Activated CD8-positive, alpha-beta memory T cell treated with anti-CD3 and anti-CD28 coated beads, Interleukin-2, amount 50 U/mL, for 1 hour (primary cell): ENCODE measurements at regions not wholly inside any gene's neighbourhood (a gene's known extent, or its start where the extent isn't known, plus 50 kb on each side); places are given as distances from the start of the nearest gene placed in this dataset.
"Not testable (repeated sequence)": the region's sequence is repeated elsewhere in the genome, so short reads cannot be mapped to it uniquely, and the experiment has no call there.

ENCODE experiments used
- DNase-seq: peaks from one replicate; pipeline ENCODE4 v3.0.0-alpha.2; 2020; ENCODE audit errors: extremely low read depth

DNA sequence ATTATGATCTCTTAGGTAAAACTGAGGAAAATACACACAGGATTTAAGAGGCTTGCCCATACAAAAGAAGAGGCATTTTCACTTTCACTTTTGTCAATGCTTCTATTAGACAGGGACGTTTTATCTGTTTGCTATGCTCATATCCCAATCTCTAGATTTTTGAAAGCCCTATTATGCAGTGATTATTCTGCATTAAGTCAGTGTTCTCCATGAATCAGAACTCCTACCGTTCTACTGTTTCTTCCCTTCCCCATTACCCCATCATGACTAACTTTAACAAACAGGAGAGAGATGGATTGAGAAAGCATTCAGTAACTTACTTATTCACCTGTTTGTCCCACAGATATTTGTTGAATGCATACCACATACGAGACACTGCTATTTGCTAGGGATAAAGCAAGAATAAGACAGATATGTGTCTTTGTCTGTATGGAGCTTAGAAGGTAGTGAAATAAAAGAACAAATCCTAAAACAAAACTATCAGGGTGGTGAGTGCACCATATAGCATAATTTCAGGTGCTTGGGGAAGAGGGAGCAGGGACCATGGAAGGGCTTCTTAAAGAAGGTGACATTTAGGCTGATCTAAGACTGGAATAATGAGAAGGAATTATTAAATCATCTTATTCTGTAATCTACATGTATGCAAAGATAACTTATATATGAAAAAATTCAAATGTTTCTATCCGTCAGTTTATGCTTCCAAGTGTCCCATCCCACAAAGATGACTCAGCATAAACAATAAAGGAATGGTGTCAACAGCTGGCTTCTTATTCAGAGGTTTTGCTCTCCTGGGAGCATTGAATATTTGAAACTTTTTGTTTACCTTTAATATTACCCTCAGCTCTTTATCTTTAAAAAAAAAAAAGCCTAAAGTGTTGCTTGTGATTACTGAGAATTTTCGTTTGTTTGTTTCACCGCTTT is 328.1 kb downstream of the HINT1 start:
- no peak for DNase-seq

DNA sequence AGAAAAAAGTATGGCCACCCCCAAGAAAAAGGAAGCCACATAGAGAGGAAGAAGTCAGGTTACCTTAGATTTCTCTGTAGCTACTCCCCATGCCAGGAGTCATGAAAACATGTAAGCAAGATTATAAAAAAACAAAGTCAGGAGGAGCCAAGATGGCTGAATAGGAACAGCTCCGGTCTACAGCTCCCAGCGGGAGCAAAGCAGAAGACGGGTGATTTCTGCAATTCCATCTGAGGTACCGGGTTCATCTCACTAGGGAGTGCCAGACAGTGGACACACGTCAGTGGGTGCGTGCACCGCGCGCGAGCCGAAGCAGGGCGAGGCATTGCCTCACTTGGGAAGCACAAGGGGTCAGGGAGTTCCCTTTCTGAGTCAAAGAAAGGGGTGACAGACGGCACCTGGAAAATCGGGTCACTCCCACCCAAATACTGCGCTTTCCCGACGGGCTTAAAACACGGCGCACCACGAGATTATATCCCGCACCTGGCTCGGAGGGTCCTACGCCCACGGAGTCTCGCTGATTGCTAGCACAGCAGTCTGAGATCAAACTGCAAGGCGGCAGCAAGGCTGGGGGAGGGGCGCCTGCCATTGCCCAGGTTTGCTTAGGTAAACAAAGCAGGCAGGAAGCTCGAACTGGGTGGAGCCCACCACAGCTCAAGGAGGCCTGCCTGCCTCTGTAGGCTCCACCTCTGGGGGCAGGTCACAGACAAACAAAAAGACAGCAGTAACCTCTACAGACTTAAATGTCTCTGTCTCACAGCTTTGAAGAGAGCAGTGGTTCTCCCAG is 347.3 kb downstream of the HINT1 start:
- not testable (repeated sequence) for DNase-seq

DNA sequence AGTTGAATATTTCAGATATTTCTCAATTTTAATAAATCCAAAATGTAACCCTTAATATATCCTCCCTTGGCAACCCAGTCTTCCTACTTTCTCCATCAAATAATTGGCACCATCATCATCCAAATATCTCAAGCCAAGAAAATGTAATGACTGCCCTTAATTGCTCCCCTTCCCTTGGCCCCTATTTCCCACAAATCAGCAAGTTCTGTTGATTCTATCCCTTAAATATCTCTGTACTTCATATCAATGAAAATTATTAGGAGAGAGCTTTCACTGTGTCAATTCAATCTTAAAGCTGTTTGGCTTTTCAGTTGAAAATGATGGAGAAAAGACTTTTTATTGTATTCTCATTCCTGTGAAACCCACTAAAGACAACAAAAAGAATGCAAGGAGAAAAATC is 349.8 kb downstream of the HINT1 start:
- DNase-seq: no peak

DNA sequence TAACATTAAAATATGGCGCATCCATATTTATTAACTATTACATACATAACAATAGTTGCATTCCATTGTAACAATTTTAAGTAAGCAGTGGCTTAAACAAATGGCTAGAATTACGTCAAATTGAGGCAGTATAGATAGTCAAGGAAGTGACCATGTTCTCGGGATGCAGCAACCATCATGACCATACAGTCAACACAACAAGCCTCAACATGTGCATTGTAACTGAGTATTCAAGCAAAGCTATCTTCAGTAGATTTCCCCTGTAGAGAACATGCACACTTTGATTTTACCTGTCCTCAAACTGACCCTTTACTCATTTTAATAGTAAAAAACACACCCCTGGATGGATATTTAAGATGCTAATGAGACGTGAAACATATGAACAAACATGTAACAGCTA is 356.4 kb downstream of the HINT1 start:
- no peak for DNase-seq

DNA sequence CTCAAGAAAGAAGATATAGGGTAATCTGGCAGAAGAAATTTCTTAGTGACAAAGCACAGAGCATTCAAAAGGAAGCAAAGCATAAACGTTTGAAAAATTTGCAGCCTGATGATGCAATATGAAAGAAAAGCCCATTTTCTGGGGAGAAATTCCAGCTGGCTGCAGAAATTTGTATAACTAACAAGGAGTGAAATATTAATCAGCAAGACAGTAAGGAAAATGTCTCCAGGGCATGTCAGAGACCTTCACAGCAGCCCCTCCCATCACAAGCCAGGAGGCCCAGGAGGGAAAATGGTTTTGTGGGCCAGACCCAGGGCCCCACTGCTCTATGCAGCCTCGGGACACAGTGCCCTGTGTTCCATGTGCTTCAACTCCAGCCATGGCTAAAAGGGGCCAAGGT is 359.4 kb downstream of the HINT1 start:
- no peak for DNase-seq

DNA sequence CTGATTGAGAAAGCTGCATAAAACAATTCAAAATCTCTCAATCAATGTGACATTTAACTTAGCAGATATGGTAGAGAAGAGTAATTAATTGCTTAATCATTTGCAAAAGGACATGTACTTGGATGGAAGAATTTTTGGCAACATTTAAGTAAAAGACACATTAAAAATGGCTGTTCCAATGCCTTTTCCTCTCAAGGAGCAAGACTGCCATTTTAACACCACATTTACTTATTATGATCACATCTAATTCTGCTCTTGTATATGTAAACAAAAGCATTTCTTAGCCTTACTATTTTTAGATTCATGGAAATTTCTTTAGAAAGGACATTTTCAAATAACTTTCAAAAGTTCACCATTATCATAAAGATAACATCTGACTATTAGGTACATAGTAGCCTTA is 360.0 kb downstream of the HINT1 start:
- DNase-seq: no peak

DNA sequence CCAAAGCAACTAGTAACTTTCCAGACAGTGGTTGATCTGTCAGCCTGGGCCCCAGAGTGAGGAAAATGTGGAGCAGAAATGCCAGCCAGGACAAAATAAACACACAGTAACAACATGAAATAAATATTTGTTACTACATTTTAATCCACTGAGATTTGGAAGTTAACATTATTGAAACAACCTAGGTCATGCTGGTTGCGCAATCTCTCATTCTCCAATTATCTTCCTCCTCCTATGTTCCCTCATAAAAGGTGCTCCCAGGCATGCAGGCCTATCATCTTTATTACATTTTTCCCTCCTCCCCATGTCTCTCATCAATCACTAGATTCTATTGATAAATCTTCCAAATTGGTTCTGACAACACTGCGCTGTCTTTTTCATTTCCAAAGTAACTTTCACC is 363.1 kb downstream of the HINT1 start:
- no peak for DNase-seq

DNA sequence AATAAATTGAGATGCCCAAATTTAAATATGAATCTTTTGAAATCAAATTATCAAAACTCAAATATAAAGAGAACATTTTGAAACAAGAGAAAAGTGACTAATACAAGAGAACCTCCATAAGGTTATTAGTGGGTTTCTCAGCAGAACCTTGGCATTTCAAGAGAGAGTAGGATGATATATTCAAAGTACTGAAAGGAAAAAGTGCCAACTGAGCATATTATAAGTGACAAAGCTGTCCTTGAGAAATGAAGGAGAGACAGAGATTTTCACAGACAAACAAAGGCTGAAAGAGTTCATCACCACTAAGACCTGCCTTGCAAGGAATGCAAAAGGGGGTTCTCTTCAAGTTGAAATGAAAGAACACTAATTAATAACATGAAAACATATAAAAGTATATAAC is 366.0 kb downstream of the HINT1 start:
- DNase-seq: no peak

DNA sequence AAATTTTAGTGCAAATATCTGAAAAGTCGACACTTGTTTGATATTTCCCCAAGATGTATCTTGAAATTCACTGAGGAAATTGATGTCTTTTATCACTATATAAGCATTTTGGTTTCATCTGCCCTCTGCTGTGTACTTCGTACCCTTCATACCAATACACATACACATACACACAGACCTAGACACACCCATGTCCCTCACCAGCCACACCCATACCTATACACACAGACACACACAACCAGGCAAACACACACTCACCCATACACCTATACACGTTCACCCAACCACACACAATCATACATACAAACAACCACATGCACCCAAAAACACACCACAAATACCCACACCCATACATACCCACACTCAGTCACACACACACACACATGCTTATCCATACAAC is 367.8 kb downstream of the HINT1 start:
- no peak for DNase-seq

DNA sequence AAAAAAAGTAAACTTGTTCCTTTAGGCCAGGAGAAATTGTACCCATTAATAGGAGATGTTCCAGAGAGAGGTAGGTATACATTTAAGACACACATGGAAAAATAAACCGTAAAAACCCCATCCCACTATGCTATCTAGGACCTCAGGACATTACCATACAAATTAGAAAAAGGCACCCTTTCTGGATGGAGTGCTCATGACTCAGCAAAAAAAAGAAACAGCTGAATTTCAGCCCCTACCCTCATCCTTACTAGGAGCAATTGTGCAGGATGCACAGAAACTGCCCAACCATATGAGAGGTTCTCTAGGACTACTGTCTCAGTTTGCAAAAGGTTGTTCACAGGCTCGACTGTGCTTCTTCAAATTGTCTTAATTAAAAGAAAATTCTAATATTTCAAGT is 368.2 kb downstream of the HINT1 start:
- DNase-seq: no peak

DNA sequence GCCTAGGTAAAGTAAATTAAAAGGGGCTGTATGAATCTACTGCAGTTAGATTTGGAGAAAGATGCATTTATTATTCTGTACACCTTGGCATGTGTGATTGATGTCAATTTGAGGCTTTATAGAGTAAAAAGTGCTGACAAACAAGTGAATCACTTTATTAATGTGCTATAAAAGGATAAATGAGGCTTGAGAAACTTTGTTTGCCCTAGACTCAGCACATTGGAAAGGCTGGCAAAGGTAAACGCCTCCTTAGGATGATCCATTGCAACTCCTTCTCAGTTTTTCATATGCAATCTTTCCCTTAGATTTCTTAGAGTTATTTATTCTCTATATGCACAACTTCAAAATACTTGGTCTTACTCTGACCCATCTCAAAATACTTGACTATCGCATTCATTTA is 369.0 kb downstream of the HINT1 start:
- DNase-seq: no peak

DNA sequence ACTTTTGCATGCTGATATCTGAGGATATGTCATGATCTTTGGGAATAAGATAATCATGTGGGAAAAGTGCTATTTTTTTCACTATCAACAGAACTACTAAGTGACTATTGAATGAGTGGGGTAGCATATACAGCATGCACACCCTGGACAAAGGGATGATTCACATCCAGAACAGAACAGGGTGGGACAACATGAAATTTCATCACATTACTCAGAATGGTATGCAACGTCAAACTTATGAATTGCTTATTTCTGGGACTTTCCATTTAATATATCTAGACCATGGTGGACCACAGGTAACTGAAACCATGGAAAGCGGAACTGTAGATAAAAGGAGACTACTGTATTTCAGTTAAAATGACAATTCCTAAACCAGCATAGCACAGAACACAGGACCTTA is 370.0 kb downstream of the HINT1 start:
- no peak for DNase-seq

DNA sequence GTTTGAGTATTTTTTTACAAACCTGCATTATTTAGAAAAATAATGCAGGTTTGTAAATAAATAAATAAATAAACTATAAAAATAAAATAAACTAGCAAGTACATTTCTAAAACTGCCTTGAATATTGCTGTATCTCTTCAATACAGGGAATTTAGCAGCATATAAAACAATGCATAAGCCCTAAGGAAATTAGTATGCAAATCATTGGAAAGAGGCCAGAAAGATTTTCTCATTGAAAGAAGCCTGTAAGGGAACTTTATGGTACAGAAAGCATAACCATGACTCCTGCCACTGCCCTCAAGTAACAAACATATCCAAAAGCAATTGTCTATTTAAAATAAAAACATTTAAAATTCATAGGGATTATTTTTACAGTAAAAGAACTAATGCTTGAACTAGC is 387.3 kb downstream of the HINT1 start:
- no peak for DNase-seq

DNA sequence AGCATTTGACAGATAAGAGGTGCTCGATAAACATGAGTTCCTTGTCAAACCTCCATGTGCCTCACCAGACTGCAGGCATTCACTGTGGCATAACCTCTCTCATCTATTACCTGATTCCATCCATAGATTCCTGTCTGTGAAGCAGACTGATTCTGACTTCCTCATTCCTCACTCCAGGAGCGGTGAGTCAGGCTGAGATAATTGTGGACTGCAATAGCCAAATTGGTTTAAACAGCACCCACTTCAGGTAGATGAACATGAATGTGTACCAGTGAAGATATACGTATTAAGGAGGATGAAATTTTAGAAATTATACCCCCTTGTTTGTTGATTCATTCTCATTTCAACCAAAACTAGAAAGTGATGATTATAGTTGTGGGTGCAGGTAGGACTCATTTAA is 391.2 kb downstream of the HINT1 start:
- no peak for DNase-seq

DNA sequence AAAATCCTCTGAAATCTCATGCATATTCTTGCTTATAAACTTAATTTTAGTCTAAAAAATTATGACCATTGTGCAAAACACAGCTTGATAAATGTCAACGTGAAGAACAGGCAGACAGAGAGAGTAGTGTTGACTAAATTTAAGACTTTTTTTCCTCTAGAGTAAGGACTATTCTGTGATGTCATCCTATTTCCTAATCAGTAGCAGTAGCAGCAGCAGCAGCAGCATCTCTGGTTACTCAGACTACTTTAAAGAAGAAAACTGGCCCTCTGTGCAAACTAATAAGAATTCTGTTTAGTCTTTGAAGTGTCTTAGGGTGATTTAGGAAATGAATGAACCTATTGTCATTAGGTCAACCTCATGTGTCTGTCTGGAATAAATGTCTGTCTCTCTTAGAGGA is 403.0 kb downstream of the HINT1 start:
- DNase-seq: no peak

DNA sequence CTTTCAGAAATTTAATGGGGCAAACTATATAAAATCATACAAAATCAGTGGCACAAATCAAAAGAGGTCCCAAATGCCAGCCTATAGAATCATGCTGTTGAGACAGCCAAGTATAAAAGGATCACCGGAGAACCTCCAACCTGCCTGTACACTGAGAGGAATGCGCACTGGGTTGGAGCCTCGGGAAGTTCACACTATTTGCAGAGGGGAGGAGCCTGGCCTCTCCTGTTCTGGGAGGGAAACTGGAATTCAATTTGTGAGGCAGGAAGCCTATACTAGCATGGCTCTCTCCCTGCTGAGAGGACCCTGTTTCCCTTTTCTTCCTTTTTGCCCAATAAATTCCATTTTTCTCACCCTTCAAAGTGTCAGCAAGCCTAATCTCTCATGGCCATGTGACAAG is 406.0 kb downstream of the HINT1 start:
- DNase-seq: no peak

DNA sequence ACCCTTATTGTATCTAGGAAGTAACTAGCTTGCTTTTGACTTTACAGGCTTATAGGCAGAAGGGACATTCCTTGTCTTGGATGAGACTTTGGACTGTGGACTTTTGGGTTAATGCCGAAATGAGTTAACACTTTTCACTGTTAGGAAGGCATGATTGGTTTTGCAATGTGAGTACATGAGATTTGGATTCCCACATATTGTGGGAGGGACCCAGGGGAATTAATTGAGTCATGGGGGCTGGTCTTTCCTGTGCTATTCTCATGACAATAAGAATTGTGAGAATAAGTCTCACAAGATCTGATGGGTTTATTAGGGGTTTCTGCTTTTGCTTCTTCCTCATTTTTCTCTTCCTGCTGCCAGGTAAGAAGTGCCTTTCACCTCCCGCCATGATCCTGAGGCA is 417.5 kb downstream of the HINT1 start:
- DNase-seq: no peak

DNA sequence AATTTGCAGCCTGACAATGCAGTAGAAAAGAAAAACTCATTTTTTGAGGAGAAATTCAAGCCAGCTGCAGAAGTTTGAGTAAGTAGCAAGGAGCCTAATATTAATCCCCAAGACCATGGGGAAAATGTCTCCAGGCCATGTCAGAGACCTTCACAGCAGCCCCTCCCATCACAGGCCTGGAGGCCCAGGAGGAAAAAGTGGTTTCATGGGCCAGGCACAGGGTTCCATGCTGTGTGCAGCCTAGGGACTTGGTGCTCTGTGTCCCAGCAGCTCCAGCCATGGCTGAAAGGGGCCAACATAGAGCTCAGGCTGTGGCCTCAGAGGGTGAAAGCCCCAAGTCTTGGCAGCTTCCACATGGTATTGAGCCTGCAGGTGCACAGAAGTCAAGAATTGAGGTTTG is 418.4 kb downstream of the HINT1 start:
- not testable (repeated sequence) for DNase-seq

DNA sequence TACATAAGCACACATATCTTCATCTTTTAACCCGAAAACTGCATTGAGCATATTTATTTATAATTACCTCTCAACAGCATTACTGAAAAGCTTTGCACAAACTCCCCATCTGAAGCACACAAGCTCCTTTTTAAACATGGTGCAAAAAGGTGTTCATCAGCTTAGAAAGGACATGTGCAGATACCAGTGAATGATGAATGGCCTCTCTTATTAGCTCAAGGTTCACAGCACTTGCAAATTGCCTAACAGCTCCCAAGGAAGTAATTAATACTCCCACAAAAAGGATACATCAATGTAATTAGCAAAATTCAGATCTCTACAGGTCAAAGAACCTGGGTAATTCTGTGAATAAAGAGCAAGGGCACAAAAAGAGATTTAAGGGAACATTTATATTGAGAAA is 422.0 kb downstream of the HINT1 start:
- no peak for DNase-seq

DNA sequence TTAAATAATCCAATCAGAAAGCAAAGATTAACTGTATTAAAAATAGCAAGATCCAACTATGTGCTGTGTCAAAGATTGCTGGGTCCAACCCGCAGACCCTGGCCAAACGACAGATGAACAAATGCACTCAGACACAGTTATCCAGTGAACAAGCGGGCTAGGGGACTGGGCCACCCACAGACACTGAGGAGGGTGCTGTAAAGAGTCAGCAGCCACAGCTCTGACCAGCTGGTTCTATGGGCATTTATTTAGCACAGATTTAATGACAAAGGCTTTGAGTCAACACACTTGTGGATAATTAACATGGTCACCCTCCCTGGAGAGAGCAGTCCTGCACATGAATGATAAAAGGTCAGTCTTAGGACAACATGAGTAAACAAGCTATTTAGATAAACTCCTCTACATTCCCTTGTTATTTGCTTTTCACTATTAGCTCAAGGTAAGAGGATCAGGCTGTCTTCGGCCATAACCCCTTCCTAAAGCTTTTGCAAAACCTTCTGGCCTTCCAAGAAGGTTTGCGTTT is 424.9 kb downstream of the HINT1 start:
- DNase-seq: no peak

DNA sequence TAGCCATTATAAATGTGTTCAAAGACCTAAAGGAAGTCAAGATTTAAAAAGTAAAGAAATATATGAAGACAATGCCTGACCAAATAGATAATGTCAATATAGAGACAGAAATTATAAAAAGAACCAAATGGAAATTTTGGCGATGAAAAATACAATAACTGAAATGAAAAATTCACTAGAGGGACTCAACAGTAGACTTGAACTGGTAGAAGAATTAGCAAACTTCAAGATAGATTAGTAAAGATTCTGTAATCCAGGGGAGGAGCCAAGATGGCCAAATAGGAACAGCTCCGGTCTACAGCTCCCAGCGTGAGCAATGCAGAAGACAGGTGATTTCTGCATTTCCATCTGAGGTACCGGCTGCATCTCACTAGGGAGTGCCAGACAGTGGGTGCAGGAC is 433.2 kb downstream of the HINT1 start:
- no peak for DNase-seq

DNA sequence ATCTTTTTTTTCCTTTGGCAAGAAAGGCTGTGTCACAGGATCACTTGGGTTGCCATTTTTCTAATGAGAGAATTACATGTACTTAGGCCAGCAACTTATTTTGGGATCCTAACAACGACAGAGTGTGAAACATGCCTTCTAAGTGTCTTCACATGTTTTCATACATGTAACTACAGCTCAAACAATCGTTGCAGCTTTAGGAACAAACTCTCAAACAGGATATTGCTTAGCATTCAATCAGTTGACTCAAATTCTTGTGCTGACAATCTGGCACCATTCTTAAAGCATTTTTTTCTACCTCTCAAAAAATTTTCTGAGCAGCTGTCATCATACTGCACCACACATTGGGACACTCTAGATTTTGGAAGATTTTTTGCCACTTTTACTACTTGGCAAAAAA is 435.5 kb downstream of the HINT1 start:
- no peak for DNase-seq

DNA sequence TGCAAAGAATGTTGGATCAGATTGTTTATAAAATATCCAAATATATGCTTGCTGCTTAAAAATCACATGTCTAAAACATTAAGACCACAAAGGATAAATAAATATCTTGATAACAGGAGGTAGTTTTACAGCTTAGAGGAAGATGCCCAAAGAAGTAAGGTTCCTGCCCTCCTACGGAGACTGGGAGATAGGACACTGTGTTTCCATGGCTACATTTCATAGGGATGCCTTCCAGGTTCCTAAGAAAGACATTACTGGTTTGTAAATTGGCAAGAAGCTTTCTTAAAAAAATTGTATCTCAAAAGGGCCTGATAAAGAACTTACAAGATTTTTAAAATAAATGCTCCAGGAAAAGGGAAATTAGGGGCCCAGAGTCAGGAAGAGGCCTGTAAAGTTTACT is 437.2 kb downstream of the HINT1 start:
- no peak for DNase-seq
